OCI-LY7 (cell line): ENCODE measurements at regions not wholly inside any gene's neighbourhood (a gene's known extent, or its start where the extent isn't known, plus 50 kb on each side); places are given as distances from the start of the nearest gene placed in this dataset.
"Not testable (repeated sequence)": the region's sequence is repeated elsewhere in the genome, so short reads cannot be mapped to it uniquely, and the experiment has no call there.

Source experiments
- EZH2phosphoT487 ChIP-seq: fragments of 200-600 bp; sonication (generic); IDR thresholded peaks from 2 replicates; pipeline ENCODE4 v1.6.1; 2018; ENCODE audit warnings: low read depth, borderline replicate concordance, mild to moderate bottlenecking, mixed run types, antibody characterized with exemption, low read length, moderate library complexity, mixed read lengths
- TF ChIP-seq, protein P1 (sequence below): fragments of 200-600 bp; sonication (generic); conservative IDR thresholded peaks from 2 replicates; pipeline ENCODE4 v1.5.1; 2014; ENCODE audit warnings: mild to moderate bottlenecking, antibody characterized with exemption, low read length, moderate library complexity, mixed read lengths

DNA sequence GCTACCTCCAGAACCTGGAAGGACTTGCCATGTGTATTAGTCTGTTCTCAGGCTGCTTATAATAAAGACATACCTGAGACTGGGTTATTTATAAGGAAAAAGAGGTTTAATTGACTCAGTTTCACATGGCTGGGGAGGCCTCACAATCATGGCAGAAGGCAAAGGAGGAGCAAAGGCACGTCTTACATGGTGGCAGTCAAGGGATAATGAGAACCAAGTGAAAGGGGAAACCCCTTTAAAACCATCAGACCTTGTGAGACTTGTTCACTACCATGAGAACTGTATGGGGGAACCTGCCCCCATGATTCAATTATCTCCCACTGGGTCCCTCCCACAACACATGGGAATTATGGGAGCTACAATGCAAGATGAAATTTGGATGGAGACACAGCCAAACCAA, 62.3 kb upstream of the CCNY start:
- TF ChIP-seq, protein P1, sequence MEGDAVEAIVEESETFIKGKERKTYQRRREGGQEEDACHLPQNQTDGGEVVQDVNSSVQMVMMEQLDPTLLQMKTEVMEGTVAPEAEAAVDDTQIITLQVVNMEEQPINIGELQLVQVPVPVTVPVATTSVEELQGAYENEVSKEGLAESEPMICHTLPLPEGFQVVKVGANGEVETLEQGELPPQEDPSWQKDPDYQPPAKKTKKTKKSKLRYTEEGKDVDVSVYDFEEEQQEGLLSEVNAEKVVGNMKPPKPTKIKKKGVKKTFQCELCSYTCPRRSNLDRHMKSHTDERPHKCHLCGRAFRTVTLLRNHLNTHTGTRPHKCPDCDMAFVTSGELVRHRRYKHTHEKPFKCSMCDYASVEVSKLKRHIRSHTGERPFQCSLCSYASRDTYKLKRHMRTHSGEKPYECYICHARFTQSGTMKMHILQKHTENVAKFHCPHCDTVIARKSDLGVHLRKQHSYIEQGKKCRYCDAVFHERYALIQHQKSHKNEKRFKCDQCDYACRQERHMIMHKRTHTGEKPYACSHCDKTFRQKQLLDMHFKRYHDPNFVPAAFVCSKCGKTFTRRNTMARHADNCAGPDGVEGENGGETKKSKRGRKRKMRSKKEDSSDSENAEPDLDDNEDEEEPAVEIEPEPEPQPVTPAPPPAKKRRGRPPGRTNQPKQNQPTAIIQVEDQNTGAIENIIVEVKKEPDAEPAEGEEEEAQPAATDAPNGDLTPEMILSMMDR, result not testable (repeated sequence)
- not testable (repeated sequence) for TF ChIP-seq EZH2phosphoT487
